SK-N-DZ (cell line): ENCODE measurements at regions not wholly inside any gene's neighbourhood (a gene's known extent, or its start where the extent isn't known, plus 50 kb on each side); places are given as distances from the start of the nearest gene placed in this dataset.

Source experiments
- DNase-seq: peaks from one replicate; pipeline ENCODE4 v3.0.0-alpha.2; 2015; ENCODE audit warnings: low spot score
- small RNA-seq, 2 experiments: library from RNA; depleted of rRNA; stranded (forward); fragments of <200 nt; gene quantifications; one replicate each; pipeline ENCODE3, GENCODE V24; 2014

- no peak for DNase-seq
Measured at GRCh38 chr13:44323754-44324153, 49.9 kb upstream of the SERP2 start.

Small RNAs in the stretch of these regions (small RNA-seq; reads per million reads assigned to genes)
- gene MIR8079 = 0 reads per million in 2 experiments
